DND-41 (cell line): ENCODE measurements at regions not wholly inside any gene's neighbourhood (a gene's known extent, or its start where the extent isn't known, plus 50 kb on each side); places are given as distances from the start of the nearest gene placed in this dataset.

Source experiments
- ATAC-seq: fragments of 200-7000 bp; cut with Tn5 transposase; 3 replicates; pipeline ENCODE4 v1.9.1; 2021; ENCODE audit warnings: low read depth; ENCODE audit not compliant: insufficient read depth
- DNase-seq: peaks from one replicate; pipeline ENCODE4 v3.0.0-alpha.2; 2020
- H2AFZ ChIP-seq: 2 replicates; pipeline ENCODE4 v1.6.0; 2012; ENCODE audit warnings: low read depth, low read length
- H3K27ac ChIP-seq: 2 replicates; pipeline ENCODE4 v1.5.1; 2012; ENCODE audit warnings: low read length, inconsistent platforms
- H3K27me3 ChIP-seq: fragments of 200-600 bp; sonication (generic); 2 replicates; pipeline ENCODE4 v1.6.0; 2012; ENCODE audit warnings: low read length, mild to moderate bottlenecking, inconsistent platforms; ENCODE audit not compliant: insufficient read depth, poor library complexity
- H3K36me3 ChIP-seq: 2 replicates; pipeline ENCODE4 v1.5.1; 2012; ENCODE audit warnings: low read length, inconsistent platforms; ENCODE audit not compliant: insufficient read depth
- H3K4me1 ChIP-seq: 2 replicates; pipeline ENCODE4 v1.5.1; 2012; ENCODE audit warnings: mild to moderate bottlenecking, low read length; ENCODE audit not compliant: insufficient read depth
- H3K4me2 ChIP-seq: 2 replicates; pipeline ENCODE4 v1.6.0; 2012; ENCODE audit warnings: mild to moderate bottlenecking, moderate library complexity, low read length, inconsistent platforms; ENCODE audit not compliant: insufficient read depth
- H3K4me3 ChIP-seq, 2 experiments: fragments of 200-600 bp in 1 of 2; shearing (Covaris generic) in 1 of 2; 2 replicates each; pipeline ENCODE4 v1.5.1; 2012 to 2016; ENCODE audit warnings: inconsistent platforms in 2 of 2, low read length in 2 of 2, mild to moderate bottlenecking in 2 of 2, low read depth in 1 of 2, moderate library complexity in 1 of 2
- H3K79me2 ChIP-seq: 2 replicates; pipeline ENCODE4 v1.6.0; 2012; ENCODE audit warnings: low read length, inconsistent platforms; ENCODE audit not compliant: insufficient read depth
- H3K9ac ChIP-seq: 2 replicates; pipeline ENCODE4 v1.6.0; 2012; ENCODE audit warnings: low read depth, mild to moderate bottlenecking, inconsistent platforms, low read length, moderate library complexity
- H3K9me3 ChIP-seq: 2 replicates; pipeline ENCODE4 v1.5.1; 2012; ENCODE audit warnings: low read length, moderate library complexity, mild to moderate bottlenecking, inconsistent platforms; ENCODE audit not compliant: insufficient read depth, severe bottlenecking
- H4K20me1 ChIP-seq: 2 replicates; pipeline ENCODE4 v1.6.0; 2012; ENCODE audit warnings: low read length; ENCODE audit not compliant: insufficient read depth
- CTCF ChIP-seq: IDR thresholded peaks from 2 replicates; pipeline ENCODE4 v1.5.1; 2012; ENCODE audit warnings: borderline replicate concordance, low read length, moderate library complexity, mild to moderate bottlenecking; ENCODE audit not compliant: poor library complexity, severe bottlenecking; ENCODE audit errors: extremely low read depth
- EZH2 ChIP-seq: IDR thresholded peaks from 3 replicates; pipeline ENCODE4 v1.6.1; 2012; ENCODE audit warnings: borderline replicate concordance, low read depth, mild to moderate bottlenecking, moderate library complexity, low read length, inconsistent platforms; ENCODE audit not compliant: severe bottlenecking

DNA sequence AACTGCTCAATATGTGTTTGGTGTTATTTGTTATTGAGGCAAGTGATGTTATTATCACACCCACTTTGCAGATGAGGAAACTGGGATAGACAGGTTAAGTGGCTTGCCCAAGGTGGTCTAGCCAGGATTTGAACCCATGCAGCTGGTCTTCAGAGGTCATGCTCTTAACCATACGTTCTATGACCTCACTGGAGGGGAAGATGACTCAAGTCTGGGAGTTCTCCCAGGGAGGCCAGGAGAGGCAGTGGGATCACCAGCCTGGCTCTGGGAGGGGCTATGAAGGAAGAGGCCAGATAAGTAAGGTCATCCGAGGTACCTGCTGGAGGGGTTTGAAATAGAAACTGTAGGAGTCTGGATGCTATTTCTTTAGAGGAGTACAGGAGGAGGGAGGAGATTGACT, 95.3 kb downstream of the NAV1 start:
- Histone ChIP-seq H3K79me2 (no peaks in the 10 kb centered on the region), H3K36me3 (no peaks in the 10 kb centered on the region)

DNA sequence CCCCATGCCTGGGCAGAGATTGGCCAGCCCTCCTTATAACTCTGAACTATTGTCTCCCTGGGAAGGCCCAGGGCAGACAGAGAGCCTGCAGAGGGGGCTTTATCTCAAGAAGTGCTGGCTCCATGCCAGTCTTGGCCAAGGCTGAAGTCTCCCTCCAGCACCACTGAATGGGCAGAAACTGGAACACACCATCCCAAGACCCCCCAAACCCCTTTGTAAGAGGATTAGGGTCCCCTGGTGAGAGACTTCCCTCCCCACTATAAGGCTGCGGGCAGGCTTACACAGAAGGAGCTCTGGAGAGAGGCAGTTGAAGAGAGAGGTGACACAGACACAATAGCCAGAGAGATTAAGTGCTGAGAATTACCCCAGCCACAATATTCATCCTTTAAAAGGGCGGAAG, 97.2 kb downstream of the NAV1 start:
- H4K20me1 ChIP-seq: no peaks in the 10 kb centered on the region; the same call in 1 of the 2 replicates
- H3K4me2 ChIP-seq: no peak overlapping the region
- H3K27me3 ChIP-seq: peaks cover 25% of the 10 kb centered on the region
- H3K79me2 ChIP-seq: no peaks in the 10 kb centered on the region
- no peak for DNase-seq
- H3K9ac ChIP-seq: no peak overlapping the region
- no peaks in the 10 kb centered on the region for H3K9me3 ChIP-seq
- no peak overlapping the region for H2AFZ ChIP-seq
- no peaks in the 10 kb centered on the region for H3K4me1 ChIP-seq
- no peak for ATAC-seq
- no peak overlapping the region for H3K27ac ChIP-seq
- no peak for TF ChIP-seq EZH2
- no peak for TF ChIP-seq CTCF
- H3K36me3 ChIP-seq: no peaks in the 10 kb centered on the region
- H3K4me3 ChIP-seq: no peak overlapping the region

More for the DNA sequence above, 95.3 kb downstream of the NAV1 start:
- Histone ChIP-seq H3K27ac (no peak overlapping the region), H3K4me3 (no peak overlapping the region), H3K4me1 (no peaks in the 10 kb centered on the region), H3K9ac (no peak overlapping the region), H3K9me3 (no peaks in the 10 kb centered on the region), H2AFZ (no peak overlapping the region), H3K27me3 (peaks cover 17% of the 10 kb centered on the region), H3K4me2 (no peak overlapping the region), H4K20me1 (no peaks in the 10 kb centered on the region; the same call in 1 of the 2 replicates)
- ATAC-seq: no peak
- DNase-seq: no peak
- TF ChIP-seq EZH2 (no peak), CTCF (no peak)

DNA sequence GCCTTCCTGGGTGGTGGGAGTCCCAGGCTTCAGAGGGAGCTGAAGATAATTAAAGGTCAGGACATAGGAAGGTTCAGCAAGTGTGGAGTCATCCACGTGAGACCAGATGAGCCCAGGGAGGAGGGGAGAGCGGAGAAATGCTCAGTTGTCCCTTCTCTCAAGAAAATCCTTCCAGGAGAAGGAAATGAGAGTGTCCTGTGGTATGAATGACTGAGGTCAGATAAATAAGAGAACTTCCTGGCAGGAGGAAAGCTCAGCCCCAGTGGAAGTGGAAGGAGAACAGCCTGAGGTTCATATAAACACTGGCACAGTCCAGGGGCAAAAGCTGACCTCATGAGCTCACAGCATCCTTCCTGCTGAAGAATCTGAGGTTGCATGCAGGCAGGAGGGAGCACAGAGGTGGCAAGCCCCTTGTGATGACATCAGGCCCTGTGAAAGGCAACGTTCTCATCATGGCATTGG, 97.6 kb downstream of the NAV1 start:
- Histone ChIP-seq H2AFZ (no peak overlapping the region), H3K4me2 (no peak overlapping the region), H4K20me1 (no peaks in the 10 kb centered on the region; the same call in 1 of the 2 replicates), H3K27ac (no peak overlapping the region), H3K9me3 (no peaks in the 10 kb centered on the region), H3K79me2 (no peaks in the 10 kb centered on the region), H3K27me3 (peaks cover 25% of the 10 kb centered on the region), H3K9ac (no peak overlapping the region), H3K4me3 (no peak overlapping the region), H3K36me3 (no peaks in the 10 kb centered on the region), H3K4me1 (no peaks in the 10 kb centered on the region)
- DNase-seq (no peak), ATAC-seq (no peak)
- TF ChIP-seq CTCF: no peak
- no peak for TF ChIP-seq EZH2
